ENCODE measurements at regions not wholly inside any gene's neighbourhood (a gene's known extent, or its start where the extent isn't known, plus 50 kb on each side); places are given as distances from the start of the nearest gene placed in this dataset.

DNA sequence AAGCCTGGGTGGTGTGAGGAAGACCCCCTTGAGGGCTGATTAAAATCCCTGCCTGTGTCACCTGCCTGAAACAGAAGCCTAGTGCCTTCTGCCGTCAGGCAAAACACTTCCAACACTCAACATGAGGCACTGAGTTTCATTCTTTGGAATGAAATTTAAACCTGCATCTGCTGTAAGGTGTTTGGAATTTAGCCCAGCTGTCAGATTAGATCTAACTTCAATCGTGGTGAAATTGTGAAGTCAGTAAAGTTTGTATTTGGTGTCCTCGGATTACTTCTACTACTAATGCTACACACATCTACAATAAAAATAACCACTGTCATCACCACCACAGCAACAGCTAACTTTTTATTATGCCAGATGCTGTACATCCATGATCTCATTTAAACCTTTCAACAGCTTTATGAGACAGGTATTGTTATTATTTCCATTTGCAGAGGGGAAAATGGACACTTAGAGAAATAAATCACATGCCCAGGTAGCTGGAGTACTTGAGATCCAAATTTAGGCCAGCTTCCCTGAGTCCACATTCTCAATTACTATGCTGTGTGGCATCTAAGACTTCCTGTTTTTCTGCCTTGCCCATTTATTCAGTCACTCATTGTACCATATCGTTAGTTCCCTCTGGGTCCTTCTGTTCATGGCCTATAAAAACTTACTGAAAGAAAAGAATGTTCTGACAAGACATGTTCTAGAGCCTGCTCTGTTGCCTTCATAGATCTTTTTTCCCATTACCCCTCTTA is 98.2 kb upstream of the GCFC2 start:
- H3K27ac Mint-ChIP-seq (ENCODE audit: unreplicated experiment), result no peak overlapping the region
- H3K4me3 Mint-ChIP-seq (ENCODE audit: unreplicated experiment), result no peak overlapping the region
- DNase-seq, result no peak
- H3K4me1 Mint-ChIP-seq (ENCODE audit: low read depth, unreplicated experiment), result no peaks in the 10 kb centered on the region
- H3K36me3 Mint-ChIP-seq (ENCODE audit: unreplicated experiment), result no peaks in the 10 kb centered on the region
- peaks cover 2% of the 10 kb centered on the region for H3K27me3 Mint-ChIP-seq (ENCODE audit: unreplicated experiment)
- TF ChIP-seq CTCF (IDR thresholded peaks at IDR 0.05; ENCODE audit: partially characterized antibody, unreplicated experiment), result no peak
- no peaks in the 10 kb centered on the region for H3K9me3 Mint-ChIP-seq (ENCODE audit: unreplicated experiment)

DNA sequence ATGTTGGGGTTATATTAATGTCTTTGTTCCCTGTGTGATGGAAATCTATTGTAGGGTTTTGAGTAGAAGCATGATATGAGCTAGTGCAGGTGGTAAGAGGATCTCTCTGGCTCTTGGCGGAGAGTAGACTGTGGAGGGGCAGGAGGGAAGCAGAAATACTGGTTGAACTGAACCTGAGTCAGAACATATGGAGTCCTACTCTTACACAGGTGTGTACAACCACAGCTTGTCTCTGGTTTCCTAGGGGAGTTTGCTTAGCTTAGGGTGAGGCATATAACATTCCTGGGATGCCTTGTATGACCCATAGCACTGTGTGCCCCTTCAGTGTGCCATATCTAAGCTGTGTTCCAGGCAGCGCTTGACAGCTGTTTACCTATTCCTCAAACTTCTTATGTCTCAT is 97.3 kb upstream of the GCFC2 start:
- no peak for DNase-seq
- Mint-ChIP-seq H3K9me3 (ENCODE audit: unreplicated experiment) (no peaks in the 10 kb centered on the region), H3K4me3 (ENCODE audit: unreplicated experiment) (no peak overlapping the region), H3K27me3 (ENCODE audit: unreplicated experiment) (peaks cover 2% of the 10 kb centered on the region), H3K36me3 (ENCODE audit: unreplicated experiment) (no peaks in the 10 kb centered on the region), H3K27ac (ENCODE audit: unreplicated experiment) (no peak overlapping the region), H3K4me1 (ENCODE audit: low read depth, unreplicated experiment) (no peaks in the 10 kb centered on the region)
- TF ChIP-seq CTCF (IDR thresholded peaks at IDR 0.05; ENCODE audit: partially characterized antibody, unreplicated experiment), result no peak

DNA sequence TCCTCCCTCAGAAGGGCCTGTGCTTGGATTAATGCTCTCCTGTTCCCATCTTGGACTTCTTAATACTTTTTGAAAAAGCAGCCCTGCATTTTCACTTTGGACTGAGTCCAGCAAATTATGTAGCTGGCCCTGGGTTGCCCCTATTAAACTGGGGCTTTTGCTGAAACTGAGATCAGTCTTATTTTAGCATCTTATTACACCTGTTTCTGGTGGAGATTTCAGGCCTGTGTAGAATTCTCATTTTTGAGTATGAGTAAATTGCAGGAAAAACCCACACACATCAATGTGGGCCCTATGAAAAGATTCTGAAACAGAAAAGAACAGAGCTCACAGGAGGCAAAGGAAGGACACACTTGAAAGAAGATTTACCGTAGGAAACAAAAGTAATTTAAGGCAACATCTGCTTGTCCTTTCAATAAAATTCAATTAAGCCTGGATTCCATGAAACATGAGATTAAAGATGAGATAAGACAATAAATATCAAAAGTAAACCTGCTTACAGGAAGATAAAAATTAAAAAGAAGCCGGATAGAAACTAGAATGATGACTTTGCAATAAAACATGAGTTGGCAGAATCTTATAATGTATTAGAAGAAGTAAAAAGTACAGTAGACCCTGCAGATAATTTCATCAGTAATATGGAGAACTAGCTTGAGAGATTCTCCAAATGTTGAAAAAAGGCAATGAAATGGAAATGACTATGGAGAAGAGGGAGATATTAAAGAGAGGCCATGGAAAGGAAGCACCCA is 90.7 kb upstream of the GCFC2 start:
- Mint-ChIP-seq H3K27ac (ENCODE audit: unreplicated experiment) (no peak overlapping the region), H3K27me3 (ENCODE audit: unreplicated experiment) (no peaks in the 10 kb centered on the region), H3K9me3 (ENCODE audit: unreplicated experiment) (no peaks in the 10 kb centered on the region), H3K4me1 (ENCODE audit: low read depth, unreplicated experiment) (peaks cover 17% of the 10 kb centered on the region), H3K36me3 (ENCODE audit: unreplicated experiment) (no peaks in the 10 kb centered on the region), H3K4me3 (ENCODE audit: unreplicated experiment) (no peak overlapping the region)
- no peak for DNase-seq
- no peak for TF ChIP-seq CTCF (IDR thresholded peaks at IDR 0.05; ENCODE audit: partially characterized antibody, unreplicated experiment)

DNA sequence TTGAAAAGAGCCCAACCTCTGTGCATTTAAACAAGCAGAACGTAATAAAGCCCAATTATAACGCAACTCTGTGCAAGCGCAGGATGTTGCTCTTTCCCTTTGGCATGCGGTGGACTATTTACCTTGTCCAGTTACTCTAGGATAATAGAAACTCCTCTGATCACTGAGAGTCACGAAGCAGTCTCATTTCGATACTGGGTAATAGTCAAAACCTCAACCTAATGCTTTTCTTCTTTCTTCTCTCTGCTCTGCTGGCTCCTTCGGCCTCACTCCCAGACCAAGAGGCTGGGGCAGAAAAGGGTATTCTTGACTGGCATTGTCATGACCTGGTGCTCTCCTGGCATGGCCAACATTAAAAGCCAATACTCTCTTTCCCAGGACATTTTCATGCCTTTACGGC is 89.7 kb upstream of the GCFC2 start:
- peaks cover 17% of the 10 kb centered on the region for H3K4me1 Mint-ChIP-seq (ENCODE audit: low read depth, unreplicated experiment)
- no peaks in the 10 kb centered on the region for H3K27me3 Mint-ChIP-seq (ENCODE audit: unreplicated experiment)
- no peak for TF ChIP-seq CTCF (IDR thresholded peaks at IDR 0.05; ENCODE audit: partially characterized antibody, unreplicated experiment)
- no peaks in the 10 kb centered on the region for H3K36me3 Mint-ChIP-seq (ENCODE audit: unreplicated experiment)
- H3K9me3 Mint-ChIP-seq (ENCODE audit: unreplicated experiment), result no peaks in the 10 kb centered on the region
- H3K27ac Mint-ChIP-seq (ENCODE audit: unreplicated experiment), result no peak overlapping the region
- no peak for DNase-seq
- no peak overlapping the region for H3K4me3 Mint-ChIP-seq (ENCODE audit: unreplicated experiment)

GRCh38 chr2:75799859-75800258 is 89.1 kb upstream of the GCFC2 start:
- Mint-ChIP-seq H3K4me1 (ENCODE audit: low read depth, unreplicated experiment) (peaks cover 17% of the 10 kb centered on the region), H3K4me3 (ENCODE audit: unreplicated experiment) (no peak overlapping the region), H3K9me3 (ENCODE audit: unreplicated experiment) (no peaks in the 10 kb centered on the region), H3K27me3 (ENCODE audit: unreplicated experiment) (no peaks in the 10 kb centered on the region), H3K27ac (ENCODE audit: unreplicated experiment) (no peak overlapping the region), H3K36me3 (ENCODE audit: unreplicated experiment) (no peaks in the 10 kb centered on the region)
- no peak for TF ChIP-seq CTCF (IDR thresholded peaks at IDR 0.05; ENCODE audit: partially characterized antibody, unreplicated experiment)
- DNase-seq, result no peak
